NCI-H1694 treated with DMSO at 0.1 percent for 48 hours (cell line): ENCODE measurements at regions not wholly inside any gene's neighbourhood (a gene's known extent, or its start where the extent isn't known, plus 50 kb on each side); places are given as distances from the start of the nearest gene placed in this dataset.
"Not testable (repeated sequence)": the region's sequence is repeated elsewhere in the genome, so short reads cannot be mapped to it uniquely, and the experiment has no call there.

Source experiments
- DNase-seq: peaks from one replicate; lab custom pipeline; 2025; lab: John Stamatoyannopoulos, UW

DNA sequence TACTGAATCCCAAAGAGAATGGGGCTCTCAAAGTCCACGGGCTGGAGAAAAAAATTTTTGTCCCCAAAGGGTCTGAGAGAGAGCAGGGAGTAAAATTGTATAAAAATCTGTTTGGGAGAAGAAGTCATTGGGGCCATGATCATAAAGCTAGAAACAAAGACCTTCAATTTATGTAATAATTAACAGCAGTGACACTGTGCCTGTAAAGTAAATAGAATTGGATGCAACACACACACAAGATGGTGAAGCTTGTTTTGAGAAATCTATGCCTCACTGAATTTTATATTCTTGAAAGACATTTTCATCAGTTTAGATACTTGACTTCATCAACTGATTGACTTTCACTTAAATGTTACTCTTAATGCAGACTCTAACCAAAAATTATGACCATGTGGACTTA, 600.5 kb upstream of the ADAMTS5 start:
- DNase-seq: no peak

DNA sequence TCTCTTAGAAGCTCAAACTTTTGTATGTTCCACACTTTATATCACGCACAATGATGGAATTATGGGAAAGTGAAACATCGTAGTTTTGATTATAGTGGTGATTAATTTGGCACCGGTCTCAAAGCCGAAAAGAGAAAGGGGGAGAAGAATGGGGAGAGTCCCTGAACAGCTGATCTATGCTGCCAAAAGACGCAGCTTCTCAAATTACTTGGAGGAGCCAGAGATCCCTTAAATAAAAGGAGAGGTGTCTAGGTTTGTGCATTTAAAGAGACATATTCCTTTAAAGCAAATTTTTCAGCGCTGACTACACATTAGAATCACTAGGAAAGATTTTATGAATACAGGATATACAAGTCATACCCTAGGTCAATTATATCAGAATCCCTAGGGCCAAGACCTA, 599.6 kb upstream of the ADAMTS5 start:
- no peak for DNase-seq

DNA sequence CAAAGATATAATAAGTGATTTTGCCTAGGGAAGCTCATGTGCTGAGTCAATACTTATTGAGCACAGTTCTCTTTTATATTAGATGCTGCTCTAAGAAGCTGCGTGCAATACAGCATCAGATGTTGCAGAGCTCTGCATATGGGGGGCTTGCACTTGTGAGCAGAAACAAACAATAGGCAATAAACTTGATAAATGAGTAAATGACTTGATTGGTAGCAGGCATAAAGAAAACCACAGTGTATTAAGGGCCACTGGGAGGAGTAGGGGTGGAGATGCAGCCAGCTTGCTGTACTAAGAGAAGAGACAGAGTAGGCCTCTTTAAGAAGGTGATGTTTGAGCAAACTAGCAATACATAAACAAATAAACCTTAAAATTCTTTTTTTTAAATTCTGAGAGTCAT, 598.5 kb upstream of the ADAMTS5 start:
- DNase-seq: no peak

DNA sequence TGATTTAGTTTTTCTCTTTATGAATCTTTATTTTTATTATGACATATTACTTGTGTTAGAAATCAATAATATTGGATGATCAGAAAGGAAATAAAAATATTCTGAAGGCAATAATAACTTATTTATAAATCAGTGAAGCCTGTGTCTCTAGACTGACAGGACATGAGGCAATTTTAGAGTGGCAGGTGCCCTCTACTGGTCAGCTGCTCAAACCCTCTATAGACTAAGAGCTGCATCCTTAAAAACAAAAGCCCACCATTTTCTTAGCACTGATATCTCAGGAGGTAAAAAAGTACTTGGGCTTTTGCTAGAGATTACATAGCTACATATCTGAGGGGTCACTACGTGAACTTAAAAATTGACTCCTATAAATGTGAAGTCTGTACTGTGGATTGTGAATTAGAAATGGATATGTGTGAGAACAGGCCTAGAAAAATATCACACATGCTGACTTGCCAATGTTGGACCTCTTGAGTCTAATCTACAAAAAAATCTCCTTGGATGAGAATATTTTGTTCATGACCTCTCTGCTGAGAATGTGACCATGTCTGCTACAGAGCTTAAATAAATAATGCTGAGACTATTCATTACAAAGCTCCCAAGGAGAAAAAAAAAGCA, 597.9 kb upstream of the ADAMTS5 start:
- peak; percentile 90 for DNase-seq

DNA sequence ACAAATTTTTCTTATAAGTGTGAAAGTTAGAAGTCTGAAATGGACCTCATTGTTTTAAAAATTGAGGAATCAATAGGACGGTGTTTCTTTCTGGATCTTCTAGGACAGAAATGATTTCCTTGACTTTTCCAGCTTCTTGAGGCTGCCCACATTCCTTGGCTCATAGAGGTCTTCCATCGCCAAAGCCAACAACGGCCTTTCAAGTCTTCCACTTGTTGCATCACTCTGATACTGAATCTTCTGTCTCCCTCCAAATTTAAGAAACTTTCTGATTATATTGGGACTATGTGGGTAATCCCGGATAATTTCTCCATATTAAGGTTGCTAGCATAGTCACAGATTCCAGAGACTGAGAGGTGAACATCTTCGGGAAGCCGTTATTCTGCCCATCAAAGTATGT, 595.4 kb upstream of the ADAMTS5 start:
- DNase-seq: no peak

DNA sequence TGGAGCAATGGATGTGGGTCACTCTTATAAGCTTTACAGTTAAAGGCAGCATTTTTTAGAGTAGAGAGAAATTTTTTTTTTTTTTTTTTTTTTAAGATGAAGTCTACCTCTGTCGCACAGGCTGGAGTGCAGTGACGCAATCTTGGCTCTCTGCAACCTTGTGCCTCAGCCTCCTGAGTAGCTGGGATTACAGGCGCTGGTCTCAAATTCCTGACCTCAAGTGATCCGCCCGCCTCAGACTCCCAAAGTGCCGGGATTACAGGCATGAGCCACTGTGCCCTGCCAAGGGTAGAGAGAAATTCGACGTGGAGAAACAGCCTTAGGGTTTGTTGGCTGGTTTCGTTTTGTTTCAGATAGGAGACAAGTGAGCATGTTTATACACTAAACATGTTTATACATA, 594.2 kb upstream of the ADAMTS5 start:
- no peak for DNase-seq

DNA sequence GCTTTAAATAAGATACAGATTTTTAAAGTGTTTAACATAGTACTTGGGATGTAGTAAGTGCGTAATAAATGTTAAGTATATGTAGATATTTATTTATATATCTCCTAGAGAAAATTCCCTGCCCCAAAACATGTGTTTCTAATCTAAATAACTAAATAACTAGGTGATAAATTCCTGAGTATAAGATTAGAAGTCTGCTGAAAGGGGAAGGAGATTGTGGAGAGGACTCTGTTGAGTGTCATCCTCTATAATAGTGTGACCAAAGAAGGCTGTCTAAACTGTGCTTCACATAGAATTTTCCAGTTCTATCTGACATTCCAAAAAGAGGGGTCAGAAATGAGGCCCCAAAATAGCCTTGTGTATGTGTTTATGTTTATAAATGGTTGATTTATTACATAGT, 590.5 kb upstream of the ADAMTS5 start:
- no peak for DNase-seq

DNA sequence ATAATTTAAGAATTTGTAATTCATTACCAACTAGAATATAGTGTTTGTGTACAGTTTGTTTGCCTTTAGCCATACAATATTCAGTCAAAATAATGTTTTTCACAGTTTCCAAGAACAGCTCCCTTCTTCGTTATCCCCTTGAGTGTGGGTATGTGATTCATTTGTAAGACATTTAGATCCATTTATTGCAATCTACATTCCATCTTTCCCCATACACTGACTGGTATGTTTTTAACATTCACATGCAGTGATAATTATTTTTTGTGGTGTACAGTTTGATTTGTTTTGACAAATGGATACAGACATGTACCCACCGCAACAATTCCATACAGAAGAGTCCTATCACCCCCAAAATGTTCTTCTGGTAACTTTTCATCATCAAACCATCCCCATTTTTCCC, 589.1 kb upstream of the ADAMTS5 start:
- DNase-seq: no peak

DNA sequence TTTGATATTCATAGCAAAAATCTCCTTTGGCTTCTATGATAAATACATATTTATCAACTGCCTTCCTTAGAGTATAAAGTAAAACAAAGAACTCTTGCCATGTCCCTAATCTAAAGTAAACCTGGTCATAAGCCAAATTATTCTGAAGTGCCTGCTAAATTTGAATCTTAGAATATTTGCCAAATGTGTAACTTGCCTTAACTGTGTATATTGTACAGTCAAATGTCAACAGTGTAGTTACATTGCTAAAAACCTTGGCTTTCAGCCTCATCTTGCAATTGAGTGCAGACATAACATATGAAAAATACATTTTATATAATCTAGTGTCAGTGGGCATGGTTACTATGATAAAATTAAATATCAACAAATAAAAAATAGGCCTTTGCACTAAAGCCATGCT, 583.4 kb upstream of the ADAMTS5 start:
- no peak for DNase-seq

DNA sequence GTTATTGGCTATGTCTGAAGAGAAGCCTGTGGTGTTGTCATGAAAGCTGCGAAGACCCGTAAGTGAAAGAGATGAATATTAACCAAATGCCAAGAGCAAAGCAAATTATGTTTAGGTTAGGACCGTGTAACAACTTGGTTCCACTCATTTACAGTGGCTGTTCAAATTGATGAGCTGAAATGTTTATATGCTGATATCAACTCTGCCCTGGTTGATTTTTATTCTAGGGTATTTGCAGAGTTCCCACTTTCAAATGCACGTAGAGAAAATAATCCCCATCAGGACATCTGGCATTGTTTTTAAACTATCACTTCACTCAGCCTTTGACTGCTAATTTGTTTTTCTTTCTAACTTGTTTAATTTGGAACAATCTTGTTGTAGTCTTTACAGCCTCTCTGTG, 581.6 kb upstream of the ADAMTS5 start:
- DNase-seq: peak; percentile 36

DNA sequence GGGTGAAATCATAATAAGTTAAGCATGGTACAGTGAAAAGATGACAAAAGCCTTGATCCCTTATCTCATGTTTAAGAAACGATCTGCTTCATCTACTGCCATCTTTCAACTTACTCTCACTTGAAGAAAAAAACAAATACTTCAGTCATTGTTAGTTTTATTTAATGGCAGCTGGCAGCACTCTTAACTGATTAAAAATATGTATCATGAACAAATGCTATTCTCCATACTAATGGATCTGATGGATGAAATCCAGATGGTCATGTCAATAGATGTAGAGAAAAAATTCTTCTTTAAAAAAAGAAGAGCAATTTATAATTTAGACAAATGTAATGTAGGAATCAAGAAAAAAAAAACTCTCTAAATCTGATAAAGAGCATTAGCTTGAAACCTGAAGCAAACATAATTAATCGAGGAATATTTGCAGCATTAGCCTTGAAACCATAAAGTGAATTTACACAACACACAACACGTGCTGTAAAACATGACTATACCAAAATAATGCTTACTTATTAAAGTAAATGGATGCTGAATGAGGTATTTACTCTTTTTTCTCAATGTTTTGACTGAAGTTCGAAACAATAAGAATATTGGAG, 579.0 kb upstream of the ADAMTS5 start:
- DNase-seq: no peak

DNA sequence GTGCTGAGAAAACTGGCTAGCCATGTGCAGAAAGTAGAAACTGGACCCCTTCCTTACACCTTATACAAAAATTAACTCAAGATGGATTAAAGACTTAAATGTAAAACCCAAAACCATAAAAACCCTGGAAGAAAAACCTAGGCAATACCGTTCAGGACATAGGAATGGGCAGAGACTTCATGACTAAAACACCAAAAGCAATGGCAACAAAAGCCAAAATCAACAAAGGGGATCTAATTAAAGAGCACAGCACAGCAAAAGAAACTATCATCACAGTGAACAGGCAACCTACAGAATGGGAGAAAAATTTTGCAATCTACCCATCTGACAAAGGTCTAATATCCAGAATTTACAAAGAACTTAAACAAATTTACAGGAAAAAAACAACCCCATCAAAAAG, 575.2 kb upstream of the ADAMTS5 start:
- DNase-seq: not testable (repeated sequence)

DNA sequence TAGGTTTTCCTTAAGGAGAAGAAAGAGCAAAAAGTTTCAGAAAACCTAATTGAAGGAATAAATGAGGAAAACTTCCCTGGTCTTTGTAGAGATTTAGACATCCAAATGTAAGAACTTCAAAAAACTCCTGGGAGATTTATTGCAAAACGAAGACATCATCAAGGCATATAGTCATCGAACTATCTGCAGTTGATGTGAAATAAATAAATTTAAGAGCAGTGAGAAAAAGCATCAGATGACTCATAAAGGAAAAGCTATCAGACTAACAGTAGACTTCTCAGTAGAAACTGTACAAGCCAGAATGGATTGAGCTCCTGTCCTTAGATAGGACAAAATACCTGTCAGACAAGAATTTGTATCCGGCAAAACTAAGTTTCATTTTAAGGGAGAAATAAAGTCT, 569.4 kb upstream of the ADAMTS5 start:
- no peak for DNase-seq

DNA sequence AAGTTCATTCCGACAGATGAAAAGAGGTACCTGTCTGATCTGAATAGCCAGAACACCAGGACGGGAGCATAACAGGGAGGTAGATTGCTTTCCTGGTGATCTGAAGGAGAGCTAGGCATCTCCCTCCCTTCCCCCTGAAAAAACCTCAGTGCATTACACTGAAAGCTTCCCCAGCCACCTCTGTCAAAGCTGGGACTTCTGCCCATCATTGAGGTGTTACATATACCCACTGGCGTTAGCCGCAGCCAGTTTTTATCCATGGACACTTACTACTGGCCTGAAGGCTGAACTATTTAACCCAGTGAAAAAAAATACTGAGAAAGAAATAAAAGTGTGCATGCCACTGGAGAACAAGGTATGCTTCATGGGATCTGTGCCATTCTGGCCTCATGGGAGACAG, 568.3 kb upstream of the ADAMTS5 start:
- no peak for DNase-seq

DNA sequence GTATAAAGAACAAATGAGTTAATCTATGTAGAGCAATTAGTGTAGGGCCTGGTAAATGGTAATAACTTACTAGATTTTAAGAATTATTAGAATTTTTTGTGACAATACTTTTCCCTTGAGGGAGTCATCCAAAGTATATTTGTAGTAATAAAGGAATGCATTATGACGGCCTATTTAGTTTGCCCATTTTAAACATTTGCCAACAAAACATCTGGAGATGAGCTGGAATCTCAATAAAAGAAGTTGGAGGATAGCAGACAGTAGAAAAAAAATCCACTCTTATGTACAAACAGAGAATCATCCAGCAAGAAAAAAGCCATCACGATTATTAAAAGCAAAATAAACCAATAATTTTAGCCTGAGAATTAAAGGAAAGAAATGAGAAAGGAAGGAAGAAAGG, 567.3 kb upstream of the ADAMTS5 start:
- DNase-seq: no peak

DNA sequence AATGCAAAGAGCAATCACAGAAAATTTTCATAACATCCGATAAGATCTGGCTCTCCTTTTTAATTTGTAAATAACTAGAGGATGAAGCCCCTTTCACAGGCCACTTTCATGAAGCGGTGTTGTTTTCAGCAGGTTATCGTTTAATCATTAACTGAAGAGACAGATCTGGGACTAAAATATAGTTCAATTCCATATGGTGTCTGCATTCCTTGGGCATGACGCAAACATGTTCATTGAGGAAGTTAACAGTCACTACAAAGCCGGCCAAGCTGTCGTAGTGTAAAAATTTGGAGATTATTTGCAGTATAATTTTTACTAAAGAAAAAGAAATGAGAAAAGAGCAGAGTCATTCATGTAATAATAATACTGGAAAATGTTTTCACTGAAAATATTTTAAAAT, 565.2 kb upstream of the ADAMTS5 start:
- peak; percentile 82 for DNase-seq

DNA sequence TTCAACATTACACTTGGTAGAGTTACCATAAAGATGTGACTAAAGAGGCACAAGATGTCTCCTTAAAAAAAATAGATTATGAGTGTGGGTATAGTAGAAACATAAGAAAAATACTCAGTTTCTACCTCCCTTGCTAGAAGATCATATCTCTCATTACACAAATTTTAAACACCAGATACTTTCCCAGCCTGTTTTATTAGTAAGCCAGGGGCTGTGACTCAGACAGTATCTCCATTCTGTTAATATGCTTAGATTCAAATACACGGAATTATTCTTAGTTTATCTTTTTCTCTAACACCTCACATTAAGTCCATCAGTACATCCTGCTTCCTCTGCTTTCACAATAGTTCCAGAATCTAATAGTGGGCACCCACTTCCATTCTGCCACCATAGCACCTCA, 561.8 kb upstream of the ADAMTS5 start:
- no peak for DNase-seq

DNA sequence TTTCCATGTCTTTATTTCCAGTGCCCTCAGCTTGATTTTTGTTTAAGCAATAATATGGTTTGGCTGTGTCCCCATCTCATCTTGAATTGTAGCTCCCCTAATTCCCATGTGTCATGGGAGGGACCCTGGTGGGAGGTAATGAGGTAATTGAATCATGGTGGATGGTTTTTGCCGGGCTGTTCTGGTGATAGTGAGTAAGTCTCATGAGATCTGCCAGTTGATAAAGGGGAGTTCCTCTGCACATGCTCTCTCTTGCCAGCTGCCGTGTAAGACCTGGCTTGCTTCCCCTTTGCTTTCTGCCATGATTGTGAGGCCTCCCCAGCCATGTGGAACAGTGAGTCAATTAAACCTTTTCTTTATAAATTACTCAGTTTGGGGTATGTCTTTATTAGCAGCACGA, 559.6 kb upstream of the ADAMTS5 start:
- no peak for DNase-seq

DNA sequence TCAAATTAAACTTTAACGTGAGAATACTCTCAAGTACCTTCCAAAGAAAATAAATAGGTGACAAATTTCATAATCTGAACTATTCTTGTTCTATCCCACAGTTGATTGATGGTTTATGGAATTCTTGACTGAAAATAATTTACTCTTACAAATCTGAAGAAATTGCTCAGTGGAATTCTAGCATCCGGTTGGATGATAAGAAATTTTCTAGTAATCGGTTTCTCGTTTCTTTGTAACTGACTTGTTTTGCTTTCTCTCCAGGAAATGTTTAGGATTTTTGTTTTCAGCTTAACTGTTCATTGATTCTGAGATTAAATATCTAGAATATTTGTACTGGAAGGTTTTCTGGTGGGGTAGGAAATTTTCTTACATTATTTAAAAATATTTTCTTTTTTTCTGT, 558.9 kb upstream of the ADAMTS5 start:
- DNase-seq: no peak

DNA sequence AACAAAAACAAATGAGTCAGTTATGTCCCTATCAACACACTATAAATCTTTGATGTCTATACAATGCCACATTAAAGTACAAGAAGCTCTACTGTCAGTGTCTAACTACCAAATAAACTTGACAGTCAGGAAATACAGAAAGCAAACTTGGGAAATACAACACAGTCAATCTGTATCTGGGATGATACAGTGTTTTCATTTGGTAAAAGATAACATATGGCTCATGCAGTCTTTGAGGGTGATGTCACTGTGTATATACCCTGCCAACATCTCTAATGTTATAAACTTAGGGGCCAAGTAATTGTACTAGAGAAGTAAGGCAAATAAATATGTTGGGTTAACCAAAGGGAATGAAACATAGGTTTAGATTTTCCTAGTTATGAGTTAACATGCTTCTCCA, 552.5 kb upstream of the ADAMTS5 start:
- DNase-seq: peak; percentile 53

DNA sequence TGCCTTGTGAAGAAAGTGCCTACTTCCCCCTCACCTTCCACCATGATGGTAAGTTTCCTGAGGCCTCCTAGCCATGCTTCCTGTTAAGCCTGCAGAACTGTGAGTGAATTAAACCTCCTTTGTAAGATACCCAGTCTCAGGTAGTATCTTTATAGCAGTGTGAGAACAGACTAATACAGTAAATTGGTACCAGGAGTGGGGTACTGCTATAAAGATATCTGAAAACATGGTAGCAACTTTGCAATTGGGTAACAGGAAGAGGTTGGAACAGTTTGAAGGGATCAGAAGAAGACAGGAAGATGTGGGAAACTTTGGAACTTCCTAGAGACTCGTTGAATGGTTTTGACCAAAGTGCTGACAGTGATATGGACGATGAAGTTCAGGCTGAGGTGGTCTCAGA, 550.3 kb upstream of the ADAMTS5 start:
- DNase-seq: not testable (repeated sequence)

DNA sequence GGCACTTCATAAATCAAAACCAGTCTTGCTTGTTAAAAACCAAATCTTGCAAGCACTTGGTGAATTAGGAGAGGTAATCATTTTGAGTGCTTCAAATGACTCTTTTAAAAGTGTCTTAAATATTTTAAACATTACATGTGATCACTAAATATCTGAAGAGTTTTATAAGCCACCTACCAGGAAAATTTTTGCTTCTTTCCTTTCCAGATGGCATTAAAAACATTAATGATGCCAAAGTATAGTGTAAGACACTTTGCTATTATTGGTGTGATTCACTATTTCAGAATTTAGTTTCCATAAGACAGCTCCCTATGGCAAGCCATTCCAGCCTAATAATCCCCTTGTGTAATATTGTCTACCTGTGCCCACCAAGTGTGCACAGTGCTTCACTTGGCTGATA, 548.8 kb upstream of the ADAMTS5 start:
- DNase-seq: no peak

DNA sequence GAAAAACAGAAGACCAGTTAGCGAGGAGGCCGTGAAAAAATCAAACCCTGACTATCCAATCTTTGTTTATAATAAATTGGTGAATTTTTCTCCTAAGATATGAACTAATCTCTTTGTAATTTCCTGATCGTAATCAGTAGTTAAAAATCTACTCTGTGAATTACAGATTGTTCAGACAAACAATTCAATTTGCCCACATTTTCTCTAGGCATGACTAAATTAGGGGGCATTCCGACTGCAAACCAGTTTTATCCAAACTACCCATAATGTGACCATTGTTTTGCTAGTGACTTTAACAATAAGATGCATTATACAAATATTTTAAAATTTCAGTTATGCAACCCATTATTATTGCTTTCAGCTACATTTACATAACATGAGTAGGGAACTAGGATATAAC, 546.9 kb upstream of the ADAMTS5 start:
- DNase-seq: no peak

DNA sequence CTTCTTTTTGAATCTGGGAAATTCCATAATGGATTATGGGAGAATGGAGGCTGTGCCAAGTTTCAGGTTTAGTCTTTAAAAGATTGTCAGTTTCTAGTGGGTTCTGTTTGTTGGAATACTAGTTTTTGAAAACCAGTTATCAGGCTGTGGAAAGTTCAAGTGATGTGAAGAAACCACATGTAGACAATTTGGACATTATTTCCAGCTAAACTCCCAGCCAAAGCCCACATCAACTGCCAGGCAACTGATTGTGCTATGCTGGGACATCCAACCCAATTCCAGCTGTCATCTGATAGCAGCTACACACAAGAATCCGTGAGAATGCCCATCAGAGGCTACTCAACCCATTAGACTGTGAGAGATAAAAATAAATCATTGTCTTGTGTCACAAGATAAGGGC, 546.1 kb upstream of the ADAMTS5 start:
- no peak for DNase-seq

DNA sequence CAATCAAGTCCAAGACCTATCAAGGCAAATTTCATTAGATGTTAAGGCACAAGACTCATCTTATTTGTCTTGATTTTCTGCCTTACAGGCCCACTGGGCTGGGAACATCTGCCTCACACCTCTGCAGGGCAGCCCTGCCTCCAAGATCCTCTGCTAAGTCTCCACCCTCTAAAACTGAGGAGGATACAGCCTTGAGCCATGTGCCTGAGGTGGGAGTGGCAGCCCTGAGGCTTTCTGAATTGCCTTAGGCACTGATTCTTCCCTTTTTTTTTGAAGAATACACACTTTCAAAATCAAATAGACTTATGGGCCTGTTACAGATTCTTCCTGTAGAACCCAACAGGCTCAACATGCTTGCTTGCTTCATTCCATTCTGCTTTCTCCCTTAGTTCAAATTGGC, 544.3 kb upstream of the ADAMTS5 start:
- no peak for DNase-seq
